Stimulated activated effector memory CD8-positive, alpha-beta T cell treated with anti-CD3 and anti-CD28 coated beads, Interleukin-12 subunit alpha, Interleukin-12 subunit beta, amount 100 ng/mL, for 72 hours (primary cell): ENCODE measurements at regions not wholly inside any gene's neighbourhood (a gene's known extent, or its start where the extent isn't known, plus 50 kb on each side); places are given as distances from the start of the nearest gene placed in this dataset.

Source experiments
- ATAC-seq: fragments of 150-1000 bp; cut with Tn5 transposase; 2 replicates; pipeline ENCODE4 v1.10.0; 2021
- DNase-seq, 2 donors: peaks; one replicate each; pipeline ENCODE4 v3.0.0; 2021 to 2022; ENCODE audit warnings: low spot score in 2 of 2
- H3K27ac Mint-ChIP-seq: one replicate; pipeline ENCODE4 v1.8.0; 2022; ENCODE audit warnings: mild to moderate bottlenecking, mixed read lengths
- H3K36me3 Mint-ChIP-seq: one replicate; pipeline ENCODE4 v1.8.0; 2022; ENCODE audit warnings: mild to moderate bottlenecking, mixed read lengths
- H3K4me1 Mint-ChIP-seq: one replicate; pipeline ENCODE4 v1.8.0; 2022; ENCODE audit warnings: mixed read lengths
- H3K4me3 Mint-ChIP-seq: one replicate; pipeline ENCODE4 v1.8.0; 2022; ENCODE audit warnings: mild to moderate bottlenecking, mixed read lengths
- H3K9me3 Mint-ChIP-seq: one replicate; pipeline ENCODE4 v1.8.0; 2022; ENCODE audit warnings: mixed read lengths

DNA sequence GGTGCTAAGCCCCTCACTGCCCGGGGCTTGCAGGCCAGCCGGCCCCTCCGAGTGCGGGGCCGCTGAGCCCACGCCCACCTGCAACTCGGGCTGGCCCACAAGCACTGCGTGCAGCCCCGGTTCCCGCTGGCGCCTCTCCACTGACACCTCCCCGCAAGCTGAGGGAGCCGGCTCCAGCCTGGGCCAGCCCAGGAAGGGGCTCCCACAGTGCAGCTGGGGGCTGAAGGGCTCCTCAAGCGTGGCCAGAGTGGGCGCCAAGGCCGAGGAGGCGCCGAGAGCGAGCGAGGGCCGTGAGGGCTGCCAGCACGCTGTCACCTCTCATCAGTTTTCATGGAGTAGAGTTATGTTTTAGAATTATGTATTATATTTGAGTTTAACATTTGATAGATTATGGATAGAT, 176.5 kb upstream of the FAM78B start:
- Mint-ChIP-seq H3K4me1 (no peaks in the 10 kb centered on the region), H3K4me3 (no peak overlapping the region), H3K36me3 (no peaks in the 10 kb centered on the region), H3K27ac (no peak overlapping the region), H3K9me3 (no peaks in the 10 kb centered on the region)
- no peak for DNase-seq
- no peak for ATAC-seq

DNA sequence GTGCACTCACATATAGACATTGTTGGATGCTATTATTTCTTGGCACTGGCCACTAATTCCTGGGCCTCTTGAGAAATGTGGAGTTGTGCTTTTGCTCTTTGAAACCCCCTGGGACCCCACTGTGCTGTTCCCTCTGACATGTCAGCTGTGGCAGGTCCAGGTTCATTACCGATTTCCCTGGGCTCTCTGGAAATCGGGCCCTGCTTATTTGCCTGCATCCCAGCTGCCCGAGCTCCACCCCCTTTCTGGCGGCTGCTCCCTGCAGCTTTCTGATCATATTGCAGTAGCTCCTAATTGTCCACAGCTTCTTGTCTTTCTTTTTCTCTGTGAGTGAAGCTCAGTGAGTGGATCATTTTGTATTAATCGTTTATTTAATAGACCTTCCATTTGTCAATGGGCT, 183.7 kb upstream of the FAM78B start:
- Mint-ChIP-seq H3K4me3 (no peak overlapping the region), H3K27ac (no peak overlapping the region), H3K9me3 (no peaks in the 10 kb centered on the region), H3K4me1 (no peaks in the 10 kb centered on the region), H3K36me3 (no peaks in the 10 kb centered on the region)
- DNase-seq (no peak), ATAC-seq (no peak)

GRCh38 chr1:166351676-166352075, 184.9 kb upstream of the FAM78B start:
- Mint-ChIP-seq H3K36me3 (no peaks in the 10 kb centered on the region), H3K9me3 (no peaks in the 10 kb centered on the region), H3K4me1 (no peaks in the 10 kb centered on the region), H3K27ac (no peak overlapping the region), H3K4me3 (no peak overlapping the region)
- DNase-seq = no peak
- no peak for ATAC-seq

DNA sequence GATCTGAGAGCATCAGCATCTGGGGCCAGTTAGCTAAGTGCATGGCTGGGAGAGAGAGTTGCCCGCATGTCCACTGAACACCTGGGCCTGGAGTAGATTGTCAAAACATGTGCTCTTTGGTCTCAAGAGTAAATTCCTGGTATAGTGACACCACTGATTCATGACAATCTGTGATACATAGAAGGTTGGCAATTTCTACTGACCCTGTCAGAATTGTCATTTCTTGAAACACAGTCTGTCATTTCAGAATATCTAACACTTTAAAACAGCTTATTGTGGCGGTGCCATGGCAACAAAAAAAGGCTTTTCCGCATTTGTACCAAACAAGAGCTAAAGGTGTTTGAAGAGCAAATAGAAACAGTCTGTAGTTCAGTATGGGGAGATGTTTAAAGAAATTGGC, 186.4 kb upstream of the FAM78B start:
- H3K9me3 Mint-ChIP-seq = no peaks in the 10 kb centered on the region
- H3K4me1 Mint-ChIP-seq = no peaks in the 10 kb centered on the region
- DNase-seq = no peak
- H3K4me3 Mint-ChIP-seq = no peak overlapping the region
- ATAC-seq = no peak
- no peaks in the 10 kb centered on the region for H3K36me3 Mint-ChIP-seq
- H3K27ac Mint-ChIP-seq = no peak overlapping the region

DNA sequence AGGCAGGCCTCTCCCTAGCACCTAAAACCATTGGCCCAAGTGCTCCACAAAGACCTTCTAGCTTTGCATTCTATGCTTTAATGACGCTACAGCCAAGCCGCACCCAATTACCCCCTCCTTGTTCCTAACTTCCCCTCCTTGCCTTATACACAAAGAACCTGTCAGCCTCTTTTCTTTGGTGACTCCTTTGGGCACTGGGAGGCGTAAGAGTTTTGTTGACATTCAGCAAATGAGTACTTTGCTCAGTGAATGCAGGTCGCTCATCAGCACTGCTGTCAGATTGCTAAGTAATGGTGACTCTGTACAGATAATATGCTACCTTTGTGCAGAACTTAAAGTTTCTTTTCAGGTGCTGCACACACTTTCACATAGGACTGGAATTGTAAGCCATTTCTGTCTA, 187.6 kb upstream of the FAM78B start:
- Mint-ChIP-seq H3K27ac (no peak overlapping the region), H3K9me3 (no peaks in the 10 kb centered on the region), H3K4me1 (no peaks in the 10 kb centered on the region), H3K4me3 (no peak overlapping the region), H3K36me3 (no peaks in the 10 kb centered on the region)
- no peak for DNase-seq
- no peak for ATAC-seq

- Mint-ChIP-seq H3K36me3 (no peaks in the 10 kb centered on the region), H3K9me3 (peaks cover 3% of the 10 kb centered on the region), H3K4me3 (no peak overlapping the region), H3K4me1 (no peaks in the 10 kb centered on the region), H3K27ac (no peak overlapping the region)
- ATAC-seq (no peak), DNase-seq (no peak)
Observed at GRCh38 chr1:166365081-166365480, 198.3 kb upstream of the FAM78B start.

- ATAC-seq (no peak), DNase-seq (no peak)
- H3K36me3 Mint-ChIP-seq = no peaks in the 10 kb centered on the region
- no peak overlapping the region for H3K27ac Mint-ChIP-seq
- H3K9me3 Mint-ChIP-seq = peaks cover 3% of the 10 kb centered on the region
- no peaks in the 10 kb centered on the region for H3K4me1 Mint-ChIP-seq
- no peak overlapping the region for H3K4me3 Mint-ChIP-seq
Observed at GRCh38 chr1:166368030-166368429, 201.2 kb upstream of the FAM78B start.

- H3K36me3 Mint-ChIP-seq = no peaks in the 10 kb centered on the region
- H3K9me3 Mint-ChIP-seq = no peaks in the 10 kb centered on the region
- no peak for DNase-seq
- ATAC-seq = no peak
- H3K4me3 Mint-ChIP-seq = no peak overlapping the region
- H3K27ac Mint-ChIP-seq = no peak overlapping the region
- no peaks in the 10 kb centered on the region for H3K4me1 Mint-ChIP-seq
Observed at GRCh38 chr1:166377896-166378295, 211.1 kb upstream of the FAM78B start.

GRCh38 chr1:166378805-166379204, 212.0 kb upstream of the FAM78B start:
- H3K9me3 Mint-ChIP-seq = no peaks in the 10 kb centered on the region
- H3K4me1 Mint-ChIP-seq = no peaks in the 10 kb centered on the region
- ATAC-seq (no peak), DNase-seq (no peak)
- no peaks in the 10 kb centered on the region for H3K36me3 Mint-ChIP-seq
- no peak overlapping the region for H3K4me3 Mint-ChIP-seq
- H3K27ac Mint-ChIP-seq = no peak overlapping the region

- H3K27ac Mint-ChIP-seq = no peak overlapping the region
- H3K36me3 Mint-ChIP-seq = no peaks in the 10 kb centered on the region
- no peaks in the 10 kb centered on the region for H3K9me3 Mint-ChIP-seq
- no peak for ATAC-seq
- no peak overlapping the region for H3K4me3 Mint-ChIP-seq
- no peaks in the 10 kb centered on the region for H3K4me1 Mint-ChIP-seq
- DNase-seq = no peak
Observed at GRCh38 chr1:166379447-166379846, 212.6 kb upstream of the FAM78B start.

- DNase-seq (no peak), ATAC-seq (no peak)
- Mint-ChIP-seq H3K9me3 (no peaks in the 10 kb centered on the region), H3K4me1 (no peaks in the 10 kb centered on the region), H3K36me3 (no peaks in the 10 kb centered on the region), H3K4me3 (no peak overlapping the region), H3K27ac (no peak overlapping the region)
Observed at GRCh38 chr1:166383137-166383536, 216.3 kb upstream of the FAM78B start.

GRCh38 chr1:166383635-166384346, 217.0 kb upstream of the FAM78B start:
- no peak for ATAC-seq
- Mint-ChIP-seq H3K4me1 (no peaks in the 10 kb centered on the region), H3K36me3 (no peaks in the 10 kb centered on the region), H3K4me3 (no peak overlapping the region), H3K9me3 (no peaks in the 10 kb centered on the region), H3K27ac (no peak overlapping the region)
- DNase-seq = no peak

DNA sequence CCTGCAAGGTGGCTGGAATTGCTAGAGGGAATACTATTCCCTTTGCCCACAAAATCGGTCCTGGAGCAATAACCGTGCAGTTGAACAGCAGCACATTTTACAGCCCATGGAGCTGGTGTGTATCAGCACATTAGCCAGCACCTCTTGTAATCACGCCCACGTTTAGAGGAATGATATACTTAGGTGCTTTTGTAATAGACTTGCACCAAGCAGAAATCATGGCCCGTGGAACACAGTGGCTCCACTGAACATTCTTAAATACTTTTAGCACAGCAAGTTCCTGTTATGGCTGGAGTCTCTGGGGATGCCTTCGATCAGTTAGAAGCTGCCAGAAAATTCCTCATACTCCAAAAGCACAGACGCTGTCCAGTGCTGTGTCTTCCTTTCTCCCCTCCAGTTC, 218.1 kb upstream of the FAM78B start:
- no peaks in the 10 kb centered on the region for H3K36me3 Mint-ChIP-seq
- no peaks in the 10 kb centered on the region for H3K4me1 Mint-ChIP-seq
- DNase-seq (no peak), ATAC-seq (no peak)
- no peaks in the 10 kb centered on the region for H3K9me3 Mint-ChIP-seq
- H3K27ac Mint-ChIP-seq = no peak overlapping the region
- H3K4me3 Mint-ChIP-seq = no peak overlapping the region

DNA sequence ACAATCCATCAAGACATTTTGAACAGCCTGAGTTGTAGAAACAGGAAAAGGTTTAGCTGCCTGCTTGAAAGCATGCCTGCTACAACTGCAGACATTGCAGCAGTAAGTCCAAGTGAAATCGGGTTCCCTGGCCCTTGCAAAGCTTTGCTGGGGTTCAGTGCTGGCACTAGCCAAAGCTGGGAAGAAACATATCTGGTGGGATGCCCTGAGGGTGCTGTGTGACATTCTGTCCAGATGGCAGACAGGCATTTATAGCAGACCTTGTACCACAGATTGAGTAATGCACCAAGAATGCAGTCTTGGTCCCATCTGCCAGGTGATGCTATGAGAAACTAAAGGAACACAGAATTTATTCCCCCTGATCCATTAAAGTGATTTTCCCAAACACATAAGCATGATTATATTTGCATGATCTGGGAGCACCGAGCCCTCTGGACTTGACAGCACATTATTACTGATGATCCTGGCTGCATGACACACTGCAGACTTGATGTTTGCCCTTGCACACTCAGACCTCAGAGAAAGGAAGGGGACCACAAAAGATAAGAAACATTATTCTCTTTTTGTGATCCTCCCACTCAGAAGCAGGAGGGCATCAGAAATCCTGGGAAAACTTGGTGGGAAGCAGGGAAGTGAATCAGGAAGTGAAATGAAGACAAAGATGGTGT, 223.7 kb upstream of the FAM78B start:
- no peak for ATAC-seq
- H3K4me1 Mint-ChIP-seq = no peaks in the 10 kb centered on the region
- no peak overlapping the region for H3K4me3 Mint-ChIP-seq
- no peaks in the 10 kb centered on the region for H3K36me3 Mint-ChIP-seq
- H3K9me3 Mint-ChIP-seq = no peaks in the 10 kb centered on the region
- DNase-seq = no peak
- no peak overlapping the region for H3K27ac Mint-ChIP-seq

GRCh38 chr1:166391279-166392066, 224.7 kb upstream of the FAM78B start:
- no peaks in the 10 kb centered on the region for H3K36me3 Mint-ChIP-seq
- no peaks in the 10 kb centered on the region for H3K4me1 Mint-ChIP-seq
- H3K4me3 Mint-ChIP-seq = no peak overlapping the region
- DNase-seq (no peak), ATAC-seq (no peak)
- no peaks in the 10 kb centered on the region for H3K9me3 Mint-ChIP-seq
- no peak overlapping the region for H3K27ac Mint-ChIP-seq

DNA sequence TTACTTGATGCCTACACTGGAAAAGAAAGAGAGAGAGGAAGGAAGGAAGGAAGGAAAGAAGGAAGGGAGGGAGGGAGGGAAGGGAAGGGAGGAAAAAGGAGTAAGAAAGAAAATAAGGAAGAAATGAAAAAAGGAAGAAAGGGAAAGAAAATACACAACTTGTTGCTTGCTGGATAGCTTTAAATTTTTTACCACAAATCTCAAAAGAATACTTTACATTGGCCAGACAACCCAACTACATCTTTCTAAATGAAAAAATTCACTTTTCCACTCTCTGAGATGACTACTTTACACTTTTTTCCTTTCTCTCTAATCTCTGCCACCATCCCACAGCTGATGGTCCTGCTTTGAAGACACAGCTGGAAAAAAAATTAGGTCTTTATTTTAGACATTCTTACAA, 228.9 kb upstream of the FAM78B start:
- H3K9me3 Mint-ChIP-seq = no peaks in the 10 kb centered on the region
- no peaks in the 10 kb centered on the region for H3K4me1 Mint-ChIP-seq
- no peak for DNase-seq
- H3K27ac Mint-ChIP-seq = no peak overlapping the region
- no peaks in the 10 kb centered on the region for H3K36me3 Mint-ChIP-seq
- H3K4me3 Mint-ChIP-seq = no peak overlapping the region
- ATAC-seq = no peak
